GM10248 (cell line): ENCODE measurements at regions not wholly inside any gene's neighbourhood (a gene's known extent, or its start where the extent isn't known, plus 50 kb on each side); places are given as distances from the start of the nearest gene placed in this dataset.

Source experiments
- CTCF ChIA-PET: fragments of 300-600 bp; sonication (Branson Sonifier 250); formaldehyde crosslinking; extraction: SDS; loops from one replicate; lab custom pipeline; 2021; ENCODE audit warnings: antibody characterized with exemption; lab: Yijun Ruan, JAX
- POLR2A ChIA-PET: fragments of 350-650 bp; sonication (Branson Sonifier 250); formaldehyde crosslinking; extraction: SDS; loops from one replicate; lab custom pipeline; 2020; ENCODE audit warnings: antibody characterized with exemption; lab: Yijun Ruan, JAX
- DNase-seq: peaks from one replicate; pipeline ENCODE4 v3.0.0; 2012; ENCODE audit errors: extremely low spot score
- TF ChIP-seq, protein P1 (sequence below): IDR thresholded peaks from 2 replicates; pipeline ENCODE4 v1.5.1; 2012; ENCODE audit warnings: mild to moderate bottlenecking, low read depth; ENCODE audit errors: extremely low read depth, missing control alignments, control extremely low read depth

- TF ChIP-seq, protein P1, sequence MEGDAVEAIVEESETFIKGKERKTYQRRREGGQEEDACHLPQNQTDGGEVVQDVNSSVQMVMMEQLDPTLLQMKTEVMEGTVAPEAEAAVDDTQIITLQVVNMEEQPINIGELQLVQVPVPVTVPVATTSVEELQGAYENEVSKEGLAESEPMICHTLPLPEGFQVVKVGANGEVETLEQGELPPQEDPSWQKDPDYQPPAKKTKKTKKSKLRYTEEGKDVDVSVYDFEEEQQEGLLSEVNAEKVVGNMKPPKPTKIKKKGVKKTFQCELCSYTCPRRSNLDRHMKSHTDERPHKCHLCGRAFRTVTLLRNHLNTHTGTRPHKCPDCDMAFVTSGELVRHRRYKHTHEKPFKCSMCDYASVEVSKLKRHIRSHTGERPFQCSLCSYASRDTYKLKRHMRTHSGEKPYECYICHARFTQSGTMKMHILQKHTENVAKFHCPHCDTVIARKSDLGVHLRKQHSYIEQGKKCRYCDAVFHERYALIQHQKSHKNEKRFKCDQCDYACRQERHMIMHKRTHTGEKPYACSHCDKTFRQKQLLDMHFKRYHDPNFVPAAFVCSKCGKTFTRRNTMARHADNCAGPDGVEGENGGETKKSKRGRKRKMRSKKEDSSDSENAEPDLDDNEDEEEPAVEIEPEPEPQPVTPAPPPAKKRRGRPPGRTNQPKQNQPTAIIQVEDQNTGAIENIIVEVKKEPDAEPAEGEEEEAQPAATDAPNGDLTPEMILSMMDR: no peak
- DNase-seq: no peak
- CTCF ChIA-PET: interaction anchor here (2.0 kb wide), 1 partner anchor 9 kb away, joined by 5 read pairs; no protein-coding TSS in a partner anchor
- POLR2A ChIA-PET: no interaction called here
These were observed 1771.0 kb downstream of the EFNA5 start for GRCh38 chr5:105899726-105900125.

GRCh38 chr5:105898183-105898582, 1772.6 kb downstream of the EFNA5 start:
- ChIA-PET POLR2A (no interaction called here), CTCF (no interaction called here)
- DNase-seq: no peak
- TF ChIP-seq, protein P1: no peak

DNA sequence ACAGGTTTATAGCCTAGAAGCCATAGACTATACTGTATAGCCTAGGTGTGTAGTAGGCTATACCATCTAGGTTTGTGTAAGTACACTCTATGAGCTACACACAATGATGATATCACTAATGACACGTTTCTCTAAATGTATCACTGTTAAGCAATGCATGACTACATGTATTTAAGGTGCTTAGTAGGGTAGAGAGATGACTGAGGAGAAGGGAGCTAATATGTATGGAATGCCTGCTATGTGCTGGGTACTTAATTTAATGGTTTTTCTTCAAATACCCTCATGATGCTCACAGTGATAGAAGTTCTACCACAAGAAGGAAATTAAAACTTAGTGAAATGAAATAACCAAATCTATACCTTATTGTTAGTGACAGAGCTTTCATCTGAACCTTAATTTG, 1785.5 kb downstream of the EFNA5 start:
- TF ChIP-seq, protein P1: no peak
- ChIA-PET POLR2A (no interaction called here), CTCF (interaction anchor here (1.0 kb wide), 1 partner anchor 10 kb away, joined by 3 read pairs; no protein-coding TSS in a partner anchor)
- no peak for DNase-seq

DNA sequence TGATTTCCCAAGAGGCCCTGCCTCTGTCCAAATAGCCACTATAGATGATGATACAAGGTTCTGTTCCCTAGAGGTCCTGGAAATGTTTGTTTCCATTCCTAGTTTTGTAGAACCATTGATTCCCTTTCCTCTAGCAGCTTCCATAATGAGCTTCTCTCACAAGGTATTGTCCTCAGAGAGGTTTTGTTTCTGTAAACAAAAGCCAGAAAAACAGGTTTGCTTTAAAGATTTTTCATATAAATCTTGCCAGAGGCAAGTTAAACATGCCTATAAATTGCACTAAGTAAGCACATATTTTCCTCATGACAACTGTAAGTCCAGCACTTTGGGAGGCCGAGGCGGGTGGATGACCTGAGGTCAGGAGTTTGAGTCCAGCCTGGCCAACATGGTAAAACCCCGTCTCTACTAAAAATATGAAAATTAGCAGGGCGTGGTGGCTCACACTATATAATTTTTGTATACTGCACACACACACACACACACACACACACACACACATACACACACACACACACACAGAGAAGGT, 1787.7 kb downstream of the EFNA5 start:
- ChIA-PET CTCF (interaction anchor here (1.0 kb wide), 1 partner anchor 12 kb away, joined by 3 read pairs; no protein-coding TSS in a partner anchor), POLR2A (no interaction called here)
- TF ChIP-seq, protein P1: no peak
- no peak for DNase-seq

- ChIA-PET CTCF (no interaction called here), POLR2A (no interaction called here)
- no peak for DNase-seq
- TF ChIP-seq, protein P1: no peak
These were observed 1792.3 kb downstream of the EFNA5 start for GRCh38 chr5:105878402-105878801.

DNA sequence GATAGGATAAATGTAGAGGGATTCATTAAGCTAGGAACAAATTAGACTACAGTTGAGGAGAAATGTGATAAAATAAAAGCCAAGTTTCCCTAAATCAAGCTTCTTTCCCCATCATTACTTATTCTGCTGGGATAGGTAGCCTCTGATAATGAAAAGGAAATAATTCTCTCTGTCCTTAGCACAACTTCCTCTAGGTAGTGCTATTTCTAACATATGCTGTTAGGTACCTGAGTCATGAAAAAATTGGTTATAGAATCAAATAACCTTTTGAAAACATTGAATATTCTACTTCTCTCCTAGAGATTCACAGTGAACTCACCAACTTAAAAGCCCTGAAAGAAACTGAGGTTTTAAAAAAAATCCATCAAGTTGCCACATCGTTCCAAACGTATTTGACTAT, 1793.1 kb downstream of the EFNA5 start:
- ChIA-PET POLR2A (no interaction called here), CTCF (interaction anchor here (1.1 kb wide), 1 partner anchor 18 kb away, joined by 3 read pairs; no protein-coding TSS in a partner anchor)
- TF ChIP-seq, protein P1: no peak
- DNase-seq: no peak

DNA sequence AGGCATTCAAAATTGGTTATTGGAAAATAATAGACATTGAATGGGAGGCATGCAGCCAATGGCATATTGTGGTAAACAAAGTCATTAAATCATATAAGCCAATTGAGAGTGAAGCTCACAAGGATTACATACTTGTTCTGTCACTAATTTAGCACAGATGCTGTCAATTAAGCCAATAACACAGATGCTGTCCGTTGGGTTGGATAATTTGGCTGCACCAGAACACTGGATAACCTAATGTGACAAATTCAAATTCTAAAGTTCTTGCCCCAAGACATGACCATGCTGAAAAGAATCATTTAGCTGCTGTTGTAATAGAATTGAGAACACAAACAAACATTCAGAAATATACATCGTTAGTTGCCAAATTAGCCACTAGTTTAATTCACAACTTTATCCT, 1796.4 kb downstream of the EFNA5 start:
- POLR2A ChIA-PET: no interaction called here
- DNase-seq: no peak
- CTCF ChIA-PET: interaction anchor here (1.2 to 1.4 kb wide), 2 partner anchors 11 to 13 kb away, joined by 3 to 4 read pairs; no protein-coding TSS in a partner anchor

More for the DNA sequence above, 1796.4 kb downstream of the EFNA5 start:
- TF ChIP-seq, protein P1: no peak
